GOT3 (cell line): ENCODE measurements at regions not wholly inside any gene's neighbourhood (a gene's known extent, or its start where the extent isn't known, plus 50 kb on each side); places are given as distances from the start of the nearest gene placed in this dataset.

ENCODE experiments used
- DNase-seq: peaks from one replicate; lab custom pipeline; 2025; ENCODE audit warnings: mixed read lengths; lab: John Stamatoyannopoulos, UW

GRCh38 chr14:26929361-26929760 lies 331.5 kb upstream of the NOVA1 start:
- DNase-seq, result no peak

- no peak for DNase-seq
Measured at GRCh38 chr14:26930576-26930975, 332.7 kb upstream of the NOVA1 start.

DNA sequence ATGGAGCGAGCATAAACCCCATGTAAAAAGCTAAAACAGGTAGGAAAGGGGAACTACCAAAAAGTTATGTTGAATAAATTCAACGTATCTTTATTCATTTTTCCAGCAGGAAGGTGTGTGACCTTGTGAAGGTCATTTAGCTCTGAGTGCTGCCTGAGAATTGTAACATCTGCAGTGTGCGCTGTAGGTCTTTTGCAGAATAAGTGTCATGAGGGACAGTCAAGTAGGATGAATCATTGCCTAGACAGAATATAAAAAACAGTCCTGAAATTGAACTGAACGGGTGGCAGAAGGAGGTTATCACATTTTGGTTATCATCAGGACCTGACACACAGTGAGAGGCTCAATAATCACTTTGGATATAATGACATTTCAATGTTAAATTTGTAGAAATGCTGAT lies 334.8 kb upstream of the NOVA1 start:
- DNase-seq, result no peak

DNA sequence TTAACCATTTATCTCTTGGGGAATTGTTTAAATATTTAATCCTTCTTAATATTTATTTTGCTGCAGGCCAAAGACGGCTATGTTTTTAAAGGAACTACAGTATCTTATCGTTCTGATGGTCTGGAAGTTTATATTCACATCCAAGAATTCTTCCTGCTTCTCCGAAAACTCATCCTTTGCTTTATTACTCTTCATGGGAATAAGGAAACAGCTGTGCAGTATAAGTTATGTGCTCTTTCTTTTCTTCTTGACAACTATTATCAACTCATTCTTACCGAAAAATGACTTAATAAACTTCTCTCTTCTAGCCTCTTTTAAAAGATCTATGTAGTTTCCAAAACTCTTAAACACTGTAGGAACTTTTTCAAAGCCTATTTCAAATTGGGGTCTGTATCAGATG lies 335.6 kb upstream of the NOVA1 start:
- DNase-seq, result no peak

GRCh38 chr14:26934151-26934550 lies 336.3 kb upstream of the NOVA1 start:
- DNase-seq, result no peak

DNA sequence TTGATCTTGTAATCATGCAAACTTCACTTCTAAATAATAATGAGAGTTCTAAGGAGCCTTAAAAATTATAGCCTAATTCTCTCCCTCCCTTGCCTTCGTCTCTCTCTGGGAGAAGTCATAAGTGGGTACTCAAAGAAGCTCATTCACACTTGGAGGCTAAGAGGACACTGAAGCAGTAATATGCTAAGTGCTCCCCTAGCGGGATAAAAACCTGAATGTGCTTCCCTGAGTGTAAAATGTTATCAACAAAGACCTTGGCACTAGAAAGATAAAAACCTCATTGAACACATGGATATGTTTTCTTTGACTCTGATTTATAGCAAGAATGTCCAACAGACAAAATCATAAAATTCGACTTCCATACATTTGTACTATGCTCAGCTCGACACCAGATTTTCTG lies 337.9 kb upstream of the NOVA1 start:
- DNase-seq, result no peak

DNA sequence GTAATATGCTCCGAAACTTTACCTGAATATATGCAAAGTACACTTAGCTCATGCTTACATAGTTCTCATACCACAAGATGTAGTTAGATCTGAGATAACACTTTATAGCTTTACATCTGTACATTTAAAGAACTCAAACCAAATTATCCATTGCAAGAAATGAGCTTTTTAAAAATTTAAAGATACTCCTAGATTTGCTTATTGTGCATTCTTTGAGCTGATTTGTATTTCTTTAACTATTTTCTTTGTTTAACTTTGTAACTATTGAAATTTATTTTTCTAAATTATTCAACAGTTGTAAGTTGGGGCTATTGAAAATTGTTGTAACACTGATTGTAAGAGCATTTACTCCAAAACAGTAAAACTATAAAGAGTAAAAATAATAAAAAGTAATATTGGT lies 340.2 kb upstream of the NOVA1 start:
- no peak for DNase-seq

- no peak for DNase-seq
Measured at GRCh38 chr14:26939755-26940154, 341.9 kb upstream of the NOVA1 start.

- DNase-seq, result no peak
Measured at GRCh38 chr14:26941521-26941920, 343.7 kb upstream of the NOVA1 start.

DNA sequence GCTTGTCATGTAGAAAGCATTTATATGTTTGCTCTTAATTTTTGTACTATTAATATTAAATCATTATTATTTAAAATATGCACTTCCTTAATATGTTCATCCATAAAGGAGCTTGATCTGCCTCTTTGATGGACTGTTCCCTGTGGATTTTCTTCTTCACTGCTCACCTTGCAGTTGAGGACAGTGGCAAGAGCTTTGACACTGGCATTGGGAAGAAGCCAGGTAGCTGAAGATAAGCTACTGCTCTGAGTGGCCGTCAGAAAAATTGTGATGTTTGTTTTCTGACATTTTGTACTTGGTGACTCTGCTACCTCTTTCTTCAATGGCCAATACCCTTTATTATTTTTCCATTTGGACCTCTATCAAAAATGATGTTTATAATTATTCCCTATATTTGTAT lies 349.4 kb upstream of the NOVA1 start:
- no peak for DNase-seq

- no peak for DNase-seq
Measured at GRCh38 chr14:26959437-26959836, 361.6 kb upstream of the NOVA1 start.

DNA sequence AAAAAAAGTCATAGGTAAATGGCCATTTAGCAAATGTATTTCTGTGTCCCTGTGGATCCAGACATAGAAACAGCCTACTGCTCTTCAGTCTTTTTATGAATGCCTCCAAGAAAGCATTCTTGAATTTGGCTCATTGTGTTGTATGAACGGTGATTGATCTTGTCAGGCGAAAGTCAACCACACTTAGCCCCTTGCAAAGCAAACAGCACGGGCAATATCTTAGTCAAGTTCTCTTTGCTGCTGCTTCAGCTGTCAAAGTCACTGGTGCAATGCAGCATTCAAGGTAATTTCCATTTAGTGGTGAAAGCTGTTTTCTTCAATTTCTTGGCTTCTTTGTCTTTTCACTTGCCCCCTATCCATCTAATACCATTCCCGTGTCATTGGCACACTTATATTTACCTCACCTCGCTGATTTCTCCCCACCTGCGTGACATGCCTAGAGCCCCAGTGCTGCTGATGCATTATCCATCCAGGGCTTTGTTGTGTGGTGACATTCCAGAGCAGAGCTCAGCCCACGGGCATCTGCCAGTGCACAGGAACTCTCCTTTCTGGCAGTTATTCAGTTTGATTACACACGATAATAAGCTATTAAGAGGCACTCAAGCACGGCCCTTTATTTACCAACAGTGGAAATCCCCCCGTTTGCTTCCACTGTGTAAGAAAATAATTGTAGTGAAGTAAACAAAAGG lies 362.3 kb upstream of the NOVA1 start:
- DNase-seq, result no peak

- no peak for DNase-seq
Measured at GRCh38 chr14:26963711-26964110, 365.9 kb upstream of the NOVA1 start.

GRCh38 chr14:26965490-26965889 lies 367.7 kb upstream of the NOVA1 start:
- no peak for DNase-seq

DNA sequence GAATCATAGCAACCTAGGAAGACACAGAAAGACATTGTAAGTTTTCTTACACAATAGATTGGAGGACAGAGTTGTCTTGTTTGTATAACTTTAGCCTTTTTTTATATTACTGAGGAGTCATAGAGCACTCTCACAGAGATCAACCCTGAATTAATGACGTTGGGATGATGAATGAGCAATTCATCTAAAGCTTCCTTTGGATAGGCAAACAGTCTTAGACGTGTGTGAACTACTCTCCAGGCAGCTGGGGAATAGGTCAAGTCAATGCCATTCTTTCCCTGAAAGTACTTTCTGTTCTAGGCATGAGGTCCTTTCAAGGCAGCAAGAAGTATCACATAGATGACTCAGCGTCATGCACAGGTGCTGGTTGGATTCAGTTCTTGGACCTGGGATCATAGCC lies 369.1 kb upstream of the NOVA1 start:
- no peak for DNase-seq

DNA sequence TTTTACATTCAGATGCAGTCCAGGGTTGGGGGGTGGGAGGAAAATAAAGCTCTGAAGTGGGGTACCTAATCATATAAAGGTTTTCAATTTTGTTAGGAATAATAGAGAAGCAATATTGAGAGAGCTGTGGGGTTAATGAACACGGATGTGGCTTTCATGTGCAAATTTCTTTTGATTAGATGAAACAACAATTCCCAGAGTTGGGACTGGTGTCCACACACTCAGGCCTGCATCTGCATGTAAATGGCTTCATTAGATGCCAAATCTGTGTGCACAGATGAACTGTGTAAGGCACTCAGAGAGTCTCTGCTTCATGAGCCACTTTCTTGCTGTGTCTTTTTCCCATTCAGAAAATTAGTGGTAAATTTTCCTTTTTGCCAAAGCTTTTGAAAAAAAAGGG lies 377.1 kb upstream of the NOVA1 start:
- no peak for DNase-seq

DNA sequence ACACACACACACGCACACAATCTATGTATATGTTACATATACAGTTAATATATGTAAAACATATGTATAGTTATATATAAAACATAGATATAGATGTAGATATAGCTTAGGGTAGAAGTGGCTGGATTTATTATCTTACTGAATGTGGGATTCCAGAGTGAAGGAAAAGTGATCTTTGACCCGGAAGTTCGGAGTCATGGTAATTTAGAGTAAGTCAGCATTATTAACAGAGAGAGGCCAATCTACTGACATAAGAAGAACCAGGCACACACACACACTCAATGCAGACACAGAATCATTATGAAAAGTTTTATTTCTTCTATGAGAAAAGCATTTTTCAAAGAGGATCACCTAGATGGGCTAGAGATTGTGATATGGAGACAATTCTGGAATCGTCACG lies 384.2 kb upstream of the NOVA1 start:
- no peak for DNase-seq

GRCh38 chr14:26984311-26985177 lies 386.7 kb upstream of the NOVA1 start:
- DNase-seq, result no peak

DNA sequence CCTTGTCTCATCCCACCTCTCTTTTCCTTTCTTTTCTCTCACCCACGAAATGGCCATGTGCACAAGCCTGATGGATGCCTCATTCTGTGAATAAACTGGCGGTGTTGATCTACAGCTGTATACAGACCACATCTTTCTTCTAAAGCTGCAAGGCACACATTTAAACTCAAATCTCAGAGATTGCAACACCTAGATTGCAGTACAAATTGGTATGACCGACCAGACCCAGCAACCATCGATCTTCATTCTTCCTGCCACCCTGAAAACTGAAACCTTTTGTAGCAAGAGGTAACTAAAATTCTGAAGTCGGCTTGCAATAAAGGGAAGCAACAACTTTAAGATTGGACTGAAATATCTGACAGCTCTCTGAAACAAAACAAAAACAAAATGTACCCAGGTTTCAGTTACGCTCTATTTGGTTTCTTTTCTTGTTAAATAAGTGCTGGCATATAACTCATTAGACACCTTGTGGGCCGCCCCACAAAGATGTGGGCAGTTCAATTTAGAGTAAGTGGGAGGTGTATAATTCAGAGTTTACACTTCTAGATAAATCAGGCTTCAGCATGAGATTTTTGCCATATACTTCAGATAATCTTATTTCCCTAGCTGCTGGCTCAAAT lies 390.0 kb upstream of the NOVA1 start:
- DNase-seq, result no peak

DNA sequence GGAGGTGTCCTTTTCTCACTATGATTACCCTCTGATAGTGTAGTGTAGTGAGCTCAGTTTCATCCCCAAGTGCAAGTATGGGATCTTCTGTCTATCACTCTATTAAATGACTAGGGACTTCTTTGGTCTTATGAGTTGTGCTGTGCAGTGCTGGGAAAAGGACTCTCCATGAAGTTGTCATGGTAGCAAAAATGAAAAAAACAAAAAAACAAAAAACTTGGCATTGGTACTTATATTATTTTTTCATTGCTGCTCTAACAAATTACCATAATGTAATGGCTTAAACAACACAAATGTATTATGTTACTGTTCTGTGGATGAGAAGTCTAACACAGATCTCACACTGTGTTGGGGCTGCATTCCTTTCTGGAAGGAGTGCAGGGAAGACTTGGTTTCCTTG lies 393.1 kb upstream of the NOVA1 start:
- DNase-seq, result no peak

GRCh38 chr14:26992403-26993115 lies 394.7 kb upstream of the NOVA1 start:
- no peak for DNase-seq

GRCh38 chr14:26993556-26993955 lies 395.7 kb upstream of the NOVA1 start:
- DNase-seq, result no peak

GRCh38 chr14:26995301-26995700 lies 397.5 kb upstream of the NOVA1 start:
- DNase-seq, result no peak
